ENCODE measurements at regions not wholly inside any gene's neighbourhood (a gene's known extent, or its start where the extent isn't known, plus 50 kb on each side); places are given as distances from the start of the nearest gene placed in this dataset.

DNA sequence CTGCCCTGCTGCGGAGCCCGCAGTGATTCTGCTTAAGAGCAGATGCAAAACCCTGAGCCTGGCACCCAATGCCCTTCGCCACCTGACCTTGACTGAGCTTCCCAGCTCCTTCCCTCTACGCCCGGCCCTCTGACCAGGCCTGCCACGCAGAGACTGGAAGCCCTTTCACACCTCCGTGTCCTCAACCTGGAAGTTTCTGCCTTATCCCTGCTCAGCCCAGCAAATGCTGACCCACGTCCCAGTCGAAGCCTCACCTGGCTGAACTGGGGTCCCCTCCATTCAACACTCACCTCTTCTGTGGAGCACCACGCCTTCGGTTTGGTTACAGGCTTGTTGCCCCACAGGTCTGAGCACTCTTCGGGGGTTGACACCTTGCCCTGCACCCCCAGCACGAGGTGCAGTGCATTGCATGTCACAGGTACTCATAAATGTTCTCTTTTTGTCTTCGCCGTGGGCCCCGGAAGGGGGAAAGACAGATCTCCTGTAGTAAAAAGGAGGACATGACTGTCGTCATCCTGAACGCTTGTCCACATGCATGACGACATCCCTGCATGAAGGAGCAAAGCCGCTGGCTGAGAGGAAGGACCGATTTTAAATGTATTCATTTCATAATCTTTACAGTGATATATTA lies 153.6 kb upstream of the TNRC6C start:
- no peak overlapping the region for H3K56ac ChIP-seq (replicated peaks; ENCODE audit: insufficient read length, low read depth, low read length)
- peak overlapping the region; percentile 68; the same call in 1 of the 2 replicates for H2BK15ac ChIP-seq (ENCODE audit: low read length)
- peak overlapping the region; percentile 25 for H4K91ac ChIP-seq (replicated peaks; ENCODE audit: insufficient read length, low read length)
- no peak for FAIRE-seq
- no peak overlapping the region for H4K5ac ChIP-seq (ENCODE audit: insufficient read length, low read depth, low read length)
- H3K9ac ChIP-seq (replicated peaks in 1 of 4; ENCODE audit: extremely low read depth in 1 of 4, low read depth in 3 of 4, low read length in 3 of 4): no peak overlapping the region
- no peaks in the 10 kb centered on the region for H3K36me3 ChIP-seq (ENCODE audit: control insufficient read depth in 2 of 4, insufficient read depth in 4 of 4, low read length in 3 of 4)
- peak overlapping the region; percentile 32; the same call in 1 of the 2 replicates for H2BK20ac ChIP-seq (ENCODE audit: low read length)
- H4K20me1 ChIP-seq (replicated peaks in 1 of 2; ENCODE audit: control insufficient read depth in 1 of 2, insufficient read depth in 2 of 2, low read length in 2 of 2): peaks cover 0 to 5% of the 10 kb centered on the region in 2 experiments
- no peak overlapping the region for H3K18ac ChIP-seq (ENCODE audit: extremely low read depth, low read length)
- H3K4me3 ChIP-seq (ENCODE audit: extremely low read depth in 1 of 4, insufficient read depth in 2 of 4, low read depth in 3 of 4, low read length in 4 of 4): no peak overlapping the region
- no peak overlapping the region for H4K8ac ChIP-seq (ENCODE audit: extremely low read depth, insufficient read depth, low read length)
- POLR2A ChIA-PET (ENCODE audit: partially characterized antibody): interaction anchor here (0.6 kb wide), 1 partner anchor 11 kb away, joined by 3 read pairs; no protein-coding TSS in a partner anchor
- DNase-seq (ENCODE audit: low read depth in 1 of 2, low spot score in 2 of 2): no peak
- no peak overlapping the region for H2AK5ac ChIP-seq (ENCODE audit: low read depth, low read length)
- H2BK120ac ChIP-seq (replicated peaks; ENCODE audit: low read depth, low read length): no peak overlapping the region
- H3K27ac ChIP-seq (ENCODE audit: low read depth, low read length): no peak overlapping the region
- H3K79me1 ChIP-seq (ENCODE audit: low read depth, low read length): no peaks in the 10 kb centered on the region
- no peak overlapping the region for H3K4ac ChIP-seq (replicated peaks; ENCODE audit: insufficient read length, low read depth, low read length)
- H3K27me3 ChIP-seq (replicated peaks in 1 of 4; ENCODE audit: control insufficient read depth in 3 of 4, extremely low read depth in 1 of 4, insufficient read depth in 3 of 4, low read length in 3 of 4): peaks cover 0 to 18% (median 0%) of the 10 kb centered on the region in 4 experiments; a peak in 4 of 7 replicates
- H2BK5ac ChIP-seq (ENCODE audit: low read depth, low read length): peak overlapping the region; percentile 44; the same call in 1 of the 2 replicates
- no peak overlapping the region for H2AFZ ChIP-seq (ENCODE audit: low read length)
- H3K23ac ChIP-seq (ENCODE audit: insufficient read length): no peak overlapping the region
- WGBS, 2 experiments (ENCODE audit: extremely low coverage in 1 of 2, insufficient coverage in 1 of 2, insufficient read length in 1 of 2, insufficient replicate concordance in 2 of 2, low coverage in 1 of 2, low lambda C conversion rate in 2 of 2, missing lambda C conversion rate in 1 of 2): 89% methylated on average over 19 of the region's 21 CpGs; no CpG with 5 or more reads in 1 of the 2 experiments
- peaks cover 7% of the 10 kb centered on the region; the same call in 1 of the 2 replicates for H3K23me2 ChIP-seq (ENCODE audit: low read depth, low read length)
- no peak overlapping the region for H3K4me2 ChIP-seq (ENCODE audit: insufficient read depth in 1 of 2, low read depth in 2 of 2, low read length in 2 of 2)
- H3K4me1 ChIP-seq (replicated peaks in 1 of 4; ENCODE audit: control insufficient read depth in 3 of 4, insufficient read depth in 4 of 4, low read length in 3 of 4): peaks cover 5 to 19% (median 11%) of the 10 kb centered on the region in 4 experiments
- no peaks in the 10 kb centered on the region for H3K9me3 ChIP-seq (ENCODE audit: insufficient read depth in 2 of 2, low read depth in 1 of 2, low read length in 1 of 2)
- H3K14ac ChIP-seq (ENCODE audit: insufficient read length): no peak overlapping the region
- H3K79me2 ChIP-seq (ENCODE audit: control insufficient read depth in 1 of 2, insufficient read depth in 2 of 2, low read length in 2 of 2): no peaks in the 10 kb centered on the region
- H2BK12ac ChIP-seq (ENCODE audit: low read depth, low read length): peak overlapping the region; percentile 43; the same call in 1 of the 2 replicates
- CTCF ChIA-PET (ENCODE audit: partially characterized antibody): interaction anchor here (0.5 to 1.5 kb wide), 3 partner anchors 11 to 865 kb away, joined by 3 to 4 read pairs (median 3); no protein-coding TSS in a partner anchor
- TF ChIP-seq CBX8 (IDR thresholded peaks at IDR 0.05; ENCODE audit: borderline replicate concordance, low read depth, low read length) (no peak), SP4 (IDR thresholded peaks at IDR 0.05; ENCODE audit: low read length) (no peak), POU5F1 (IDR thresholded peaks at IDR 0.05; ENCODE audit: low read depth, low read length) (no peak), BACH1 (IDR thresholded peaks at IDR 0.05; ENCODE audit: low read length) (no peak)
- TF ChIP-seq, protein P1, sequence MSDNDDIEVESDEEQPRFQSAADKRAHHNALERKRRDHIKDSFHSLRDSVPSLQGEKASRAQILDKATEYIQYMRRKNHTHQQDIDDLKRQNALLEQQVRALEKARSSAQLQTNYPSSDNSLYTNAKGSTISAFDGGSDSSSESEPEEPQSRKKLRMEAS (IDR thresholded peaks at IDR 0.05): no peak
